Cardiac muscle cell (in vitro differentiated cells and primary cell): ENCODE measurements at regions not wholly inside any gene's neighbourhood (a gene's known extent, or its start where the extent isn't known, plus 50 kb on each side); places are given as distances from the start of the nearest gene placed in this dataset.

Experiments
- DNase-seq, 2 donors: peaks; one replicate each; pipeline versions ENCODE4 v3.0.0 to v3.0.0-alpha.2; 2010 to 2017; ENCODE audit warnings: low read depth in 1 of 2, low spot score in 1 of 2
- H3K27ac ChIP-seq: fragments of 200-600 bp; sonication (generic); 2 replicates; pipeline ENCODE4 v1.5.1; 2016
- H3K27me3 ChIP-seq: fragments of 200-600 bp; sonication (generic); 2 replicates; pipeline ENCODE4 v1.6.0; 2016; ENCODE audit warnings: control low read depth
- H3K36me3 ChIP-seq: fragments of 200-600 bp; sonication (generic); 2 replicates; pipeline ENCODE4 v1.5.1; 2016; ENCODE audit warnings: control low read depth
- H3K4me1 ChIP-seq: fragments of 200-600 bp; sonication (generic); 2 replicates; pipeline ENCODE4 v1.8.1; 2017; ENCODE audit warnings: low read depth, mild to moderate bottlenecking, mixed run types
- H3K4me3 ChIP-seq: fragments of 200-600 bp; sonication (generic); 2 replicates; pipeline ENCODE4 v1.5.1; 2016; ENCODE audit warnings: mild to moderate bottlenecking
- H3K9me3 ChIP-seq: fragments of 200-600 bp; sonication (generic); 2 replicates; pipeline ENCODE4 v1.5.1; 2017; ENCODE audit warnings: low read depth, mild to moderate bottlenecking, control low read depth
- CTCF ChIP-seq: IDR thresholded peaks from 2 replicates; pipeline ENCODE4 v1.5.1; 2012; ENCODE audit warnings: low read depth, mild to moderate bottlenecking, low read length

DNA sequence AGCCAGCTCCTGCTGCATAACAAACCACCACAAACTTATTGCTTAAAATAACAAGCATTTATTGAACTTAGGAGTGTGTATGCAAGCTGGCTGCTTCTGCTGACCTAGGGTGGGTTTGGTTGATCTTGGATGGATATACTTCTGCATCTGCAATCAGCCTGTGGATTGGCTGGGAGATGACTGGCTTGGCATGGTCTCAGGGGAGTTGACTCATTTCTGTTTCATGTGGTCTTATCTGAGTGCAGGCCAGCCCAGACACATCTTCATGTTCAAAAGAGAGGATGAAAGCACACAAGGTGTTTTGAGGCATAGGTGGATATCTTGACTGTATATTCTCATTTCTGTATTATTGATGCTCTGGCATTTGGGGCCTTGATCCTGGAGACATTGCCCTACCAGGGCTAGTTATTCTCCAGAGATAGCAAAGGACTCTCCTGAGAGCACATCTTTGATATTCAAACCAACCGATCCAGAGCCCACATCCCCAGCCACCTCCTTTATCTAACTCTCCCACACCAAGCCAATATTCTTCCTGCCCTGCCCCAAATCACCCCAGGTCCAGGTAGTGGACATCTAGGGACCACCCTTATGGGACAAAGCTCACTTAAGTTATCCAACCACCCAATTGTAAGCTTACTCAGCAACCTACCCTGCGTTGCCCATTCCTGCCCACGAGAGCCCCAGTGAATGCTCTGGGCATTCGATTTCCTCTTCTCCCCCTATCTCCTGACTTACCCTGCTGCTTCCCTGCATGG lies 350.8 kb downstream of the PTPRU start:
- Histone ChIP-seq H3K27ac (no peak overlapping the region), H3K27me3 (no peaks in the 10 kb centered on the region), H3K4me3 (no peak overlapping the region), H3K9me3 (no peaks in the 10 kb centered on the region), H3K4me1 (no peaks in the 10 kb centered on the region), H3K36me3 (no peaks in the 10 kb centered on the region)
- no peak for TF ChIP-seq CTCF
- no peak for DNase-seq

DNA sequence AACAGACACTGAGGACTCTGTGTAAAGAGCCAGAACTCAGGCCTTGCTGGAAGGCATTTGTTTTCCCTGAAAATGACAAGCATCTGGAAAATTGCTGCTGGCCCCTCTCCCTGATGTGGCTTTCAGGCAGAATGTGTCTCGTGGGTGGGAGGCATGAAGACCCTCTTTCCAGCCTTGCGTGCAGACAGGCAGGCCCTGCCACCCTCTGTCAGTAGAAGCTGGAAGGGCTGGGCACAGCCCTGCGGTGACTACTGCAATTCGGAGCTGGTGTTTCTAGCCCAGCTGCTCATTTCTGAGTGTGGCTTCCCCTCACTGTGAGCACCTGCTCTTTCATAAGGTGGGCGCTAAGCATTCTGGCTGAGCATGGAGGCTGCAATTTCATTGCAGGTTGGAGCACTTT lies 349.9 kb downstream of the PTPRU start:
- H3K9me3 ChIP-seq: no peaks in the 10 kb centered on the region
- no peak for DNase-seq
- no peak for TF ChIP-seq CTCF
- H3K4me3 ChIP-seq: no peak overlapping the region
- no peaks in the 10 kb centered on the region for H3K36me3 ChIP-seq
- no peak overlapping the region for H3K27ac ChIP-seq
- no peaks in the 10 kb centered on the region for H3K27me3 ChIP-seq
- H3K4me1 ChIP-seq: no peaks in the 10 kb centered on the region

GRCh38 chr1:29585656-29586055 lies 349.3 kb downstream of the PTPRU start:
- H3K27ac ChIP-seq: no peak overlapping the region
- H3K36me3 ChIP-seq: no peaks in the 10 kb centered on the region
- no peaks in the 10 kb centered on the region for H3K4me1 ChIP-seq
- no peaks in the 10 kb centered on the region for H3K9me3 ChIP-seq
- no peak for TF ChIP-seq CTCF
- H3K4me3 ChIP-seq: no peak overlapping the region
- H3K27me3 ChIP-seq: no peaks in the 10 kb centered on the region
- DNase-seq: no peak

DNA sequence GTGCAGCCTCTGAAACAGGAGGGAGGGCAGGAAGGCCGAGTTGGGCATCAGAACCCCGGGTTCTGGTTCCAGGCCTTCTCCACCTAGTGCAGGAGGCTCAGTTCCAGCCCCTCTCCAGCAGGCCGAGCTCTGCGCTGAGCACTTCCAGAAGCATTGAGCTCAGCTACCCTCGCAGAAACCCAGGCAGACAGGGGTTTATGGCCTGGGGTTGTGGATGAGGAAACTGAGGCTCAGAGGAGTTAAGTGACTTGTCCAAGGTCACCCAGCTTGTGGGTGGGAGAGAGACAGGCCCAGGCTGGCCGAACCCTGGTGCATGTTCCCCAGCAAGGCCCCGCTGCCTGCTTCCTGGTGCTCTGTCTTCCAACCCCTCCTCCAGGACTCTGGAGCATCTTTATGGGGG lies 348.9 kb downstream of the PTPRU start:
- H3K27ac ChIP-seq: no peak overlapping the region
- DNase-seq: no peak
- no peaks in the 10 kb centered on the region for H3K27me3 ChIP-seq
- H3K4me1 ChIP-seq: no peaks in the 10 kb centered on the region
- TF ChIP-seq CTCF: no peak
- no peaks in the 10 kb centered on the region for H3K9me3 ChIP-seq
- H3K36me3 ChIP-seq: no peaks in the 10 kb centered on the region
- no peak overlapping the region for H3K4me3 ChIP-seq

GRCh38 chr1:29584776-29585175 lies 348.5 kb downstream of the PTPRU start:
- no peak for DNase-seq

More at GRCh38 chr1:29584776-29585175, 348.5 kb downstream of the PTPRU start:
- TF ChIP-seq CTCF: no peak
- no peaks in the 10 kb centered on the region for H3K4me1 ChIP-seq
- no peaks in the 10 kb centered on the region for H3K36me3 ChIP-seq
- H3K4me3 ChIP-seq: no peak overlapping the region
- H3K27me3 ChIP-seq: no peaks in the 10 kb centered on the region
- H3K27ac ChIP-seq: no peak overlapping the region
- H3K9me3 ChIP-seq: no peaks in the 10 kb centered on the region
